ENCODE measurements at regions not wholly inside any gene's neighbourhood (a gene's known extent, or its start where the extent isn't known, plus 50 kb on each side); places are given as distances from the start of the nearest gene placed in this dataset.

DNA sequence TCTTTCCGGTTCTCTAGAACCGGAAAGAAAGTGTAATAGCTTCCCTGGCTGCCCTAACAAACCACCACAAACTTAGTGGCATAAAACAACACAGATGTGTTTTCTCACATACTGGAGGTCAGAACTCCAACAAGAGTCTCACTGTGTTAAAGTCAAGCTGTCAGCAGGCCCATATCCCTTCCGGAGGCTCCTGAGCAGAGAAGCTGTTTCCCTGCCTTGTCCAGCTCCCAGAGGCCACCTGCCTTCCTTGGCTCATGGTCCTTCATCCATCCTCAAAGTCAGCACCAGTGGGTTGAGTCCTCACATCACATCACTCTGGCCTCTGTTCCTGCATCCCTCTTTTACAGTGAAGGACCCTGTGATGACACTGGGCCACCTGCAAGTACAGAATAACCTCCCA lies 49.8 kb upstream of the HMX1 start (continued):
- TF ChIP-seq, protein P1, sequence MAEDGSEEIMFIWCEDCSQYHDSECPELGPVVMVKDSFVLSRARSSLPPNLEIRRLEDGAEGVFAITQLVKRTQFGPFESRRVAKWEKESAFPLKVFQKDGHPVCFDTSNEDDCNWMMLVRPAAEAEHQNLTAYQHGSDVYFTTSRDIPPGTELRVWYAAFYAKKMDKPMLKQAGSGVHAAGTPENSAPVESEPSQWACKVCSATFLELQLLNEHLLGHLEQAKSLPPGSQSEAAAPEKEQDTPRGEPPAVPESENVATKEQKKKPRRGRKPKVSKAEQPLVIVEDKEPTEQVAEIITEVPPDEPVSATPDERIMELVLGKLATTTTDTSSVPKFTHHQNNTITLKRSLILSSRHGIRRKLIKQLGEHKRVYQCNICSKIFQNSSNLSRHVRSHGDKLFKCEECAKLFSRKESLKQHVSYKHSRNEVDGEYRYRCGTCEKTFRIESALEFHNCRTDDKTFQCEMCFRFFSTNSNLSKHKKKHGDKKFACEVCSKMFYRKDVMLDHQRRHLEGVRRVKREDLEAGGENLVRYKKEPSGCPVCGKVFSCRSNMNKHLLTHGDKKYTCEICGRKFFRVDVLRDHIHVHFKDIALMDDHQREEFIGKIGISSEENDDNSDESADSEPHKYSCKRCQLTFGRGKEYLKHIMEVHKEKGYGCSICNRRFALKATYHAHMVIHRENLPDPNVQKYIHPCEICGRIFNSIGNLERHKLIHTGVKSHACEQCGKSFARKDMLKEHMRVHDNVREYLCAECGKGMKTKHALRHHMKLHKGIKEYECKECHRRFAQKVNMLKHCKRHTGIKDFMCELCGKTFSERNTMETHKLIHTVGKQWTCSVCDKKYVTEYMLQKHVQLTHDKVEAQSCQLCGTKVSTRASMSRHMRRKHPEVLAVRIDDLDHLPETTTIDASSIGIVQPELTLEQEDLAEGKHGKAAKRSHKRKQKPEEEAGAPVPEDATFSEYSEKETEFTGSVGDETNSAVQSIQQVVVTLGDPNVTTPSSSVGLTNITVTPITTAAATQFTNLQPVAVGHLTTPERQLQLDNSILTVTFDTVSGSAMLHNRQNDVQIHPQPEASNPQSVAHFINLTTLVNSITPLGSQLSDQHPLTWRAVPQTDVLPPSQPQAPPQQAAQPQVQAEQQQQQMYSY (CRISPR knock-in tag; IDR thresholded peaks at IDR 0.05), result no peak
- TF ChIP-seq FOXJ3 (CRISPR knock-in tag; IDR thresholded peaks at IDR 0.05; ENCODE audit: borderline replicate concordance) (no peak), JUN (CRISPR knock-in tag; IDR thresholded peaks at IDR 0.05) (no peak)
- TF ChIP-seq, protein P2, sequence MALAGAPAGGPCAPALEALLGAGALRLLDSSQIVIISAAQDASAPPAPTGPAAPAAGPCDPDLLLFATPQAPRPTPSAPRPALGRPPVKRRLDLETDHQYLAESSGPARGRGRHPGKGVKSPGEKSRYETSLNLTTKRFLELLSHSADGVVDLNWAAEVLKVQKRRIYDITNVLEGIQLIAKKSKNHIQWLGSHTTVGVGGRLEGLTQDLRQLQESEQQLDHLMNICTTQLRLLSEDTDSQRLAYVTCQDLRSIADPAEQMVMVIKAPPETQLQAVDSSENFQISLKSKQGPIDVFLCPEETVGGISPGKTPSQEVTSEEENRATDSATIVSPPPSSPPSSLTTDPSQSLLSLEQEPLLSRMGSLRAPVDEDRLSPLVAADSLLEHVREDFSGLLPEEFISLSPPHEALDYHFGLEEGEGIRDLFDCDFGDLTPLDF (CRISPR knock-in tag; IDR thresholded peaks at IDR 0.05), result no peak
